ENCODE measurements at regions not wholly inside any gene's neighbourhood (a gene's known extent, or its start where the extent isn't known, plus 50 kb on each side); places are given as distances from the start of the nearest gene placed in this dataset.

DNA sequence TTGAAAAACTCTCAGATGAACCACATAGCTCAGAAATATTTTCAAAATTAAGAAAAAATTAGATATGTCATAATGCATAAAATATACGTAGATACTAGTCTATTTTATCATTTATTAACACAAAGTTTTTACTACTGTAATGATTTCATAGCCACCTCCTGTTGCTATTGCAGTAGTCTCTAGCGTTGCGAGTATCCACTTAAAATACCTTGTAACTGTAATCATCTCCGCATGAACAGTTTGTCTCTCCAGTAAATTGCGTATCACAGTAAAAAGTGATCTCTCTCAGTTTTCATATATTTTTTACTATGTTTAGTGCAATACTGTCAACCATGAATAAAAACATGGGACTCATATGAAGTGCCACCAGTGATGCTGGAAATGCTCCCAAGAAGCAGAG, 417.9 kb upstream of the ZNF462 start:
- TF ChIP-seq POLR2AphosphoS5 (IDR thresholded peaks at IDR 0.05) = no peak
- TF ChIP-seq EP300 (IDR thresholded peaks at IDR 0.05; ENCODE audit: low read depth) = no peak
- TF ChIP-seq POLR2A (IDR thresholded peaks at IDR 0.05) = no peak
- TF ChIP-seq, protein P1, sequence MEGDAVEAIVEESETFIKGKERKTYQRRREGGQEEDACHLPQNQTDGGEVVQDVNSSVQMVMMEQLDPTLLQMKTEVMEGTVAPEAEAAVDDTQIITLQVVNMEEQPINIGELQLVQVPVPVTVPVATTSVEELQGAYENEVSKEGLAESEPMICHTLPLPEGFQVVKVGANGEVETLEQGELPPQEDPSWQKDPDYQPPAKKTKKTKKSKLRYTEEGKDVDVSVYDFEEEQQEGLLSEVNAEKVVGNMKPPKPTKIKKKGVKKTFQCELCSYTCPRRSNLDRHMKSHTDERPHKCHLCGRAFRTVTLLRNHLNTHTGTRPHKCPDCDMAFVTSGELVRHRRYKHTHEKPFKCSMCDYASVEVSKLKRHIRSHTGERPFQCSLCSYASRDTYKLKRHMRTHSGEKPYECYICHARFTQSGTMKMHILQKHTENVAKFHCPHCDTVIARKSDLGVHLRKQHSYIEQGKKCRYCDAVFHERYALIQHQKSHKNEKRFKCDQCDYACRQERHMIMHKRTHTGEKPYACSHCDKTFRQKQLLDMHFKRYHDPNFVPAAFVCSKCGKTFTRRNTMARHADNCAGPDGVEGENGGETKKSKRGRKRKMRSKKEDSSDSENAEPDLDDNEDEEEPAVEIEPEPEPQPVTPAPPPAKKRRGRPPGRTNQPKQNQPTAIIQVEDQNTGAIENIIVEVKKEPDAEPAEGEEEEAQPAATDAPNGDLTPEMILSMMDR (IDR thresholded peaks at IDR 0.05) = no peak
- intact Hi-C loops (cut with DNase I; ENCODE audit: low total_unique reads) = no loop called here
- 78 to 82% methylated on average over 5 of the region's 5 CpGs for WGBS, 2 donors (ENCODE audit: low coverage in 1 of 2)
- H3K9me3 ChIP-seq = no peaks in the 10 kb centered on the region
- H3K36me3 ChIP-seq = no peaks in the 10 kb centered on the region
- in situ Hi-C loops (cut with MboI; ENCODE audit: low pct_ligation_motif_present in 1 of 4, low pct_unique_long_range_greater_than_20kb in 1 of 4, low sequenced_read_pairs in 3 of 4) = no loop called here
- peaks cover 0 to 8% (median 3%) of the 10 kb centered on the region in 4 donors for H3K4me1 ChIP-seq
- H3K4me3 ChIP-seq = no peak overlapping the region
- no peaks in the 10 kb centered on the region for H3K27me3 ChIP-seq
- DNase-seq = no peak
- no peak overlapping the region for H3K27ac ChIP-seq

DNA sequence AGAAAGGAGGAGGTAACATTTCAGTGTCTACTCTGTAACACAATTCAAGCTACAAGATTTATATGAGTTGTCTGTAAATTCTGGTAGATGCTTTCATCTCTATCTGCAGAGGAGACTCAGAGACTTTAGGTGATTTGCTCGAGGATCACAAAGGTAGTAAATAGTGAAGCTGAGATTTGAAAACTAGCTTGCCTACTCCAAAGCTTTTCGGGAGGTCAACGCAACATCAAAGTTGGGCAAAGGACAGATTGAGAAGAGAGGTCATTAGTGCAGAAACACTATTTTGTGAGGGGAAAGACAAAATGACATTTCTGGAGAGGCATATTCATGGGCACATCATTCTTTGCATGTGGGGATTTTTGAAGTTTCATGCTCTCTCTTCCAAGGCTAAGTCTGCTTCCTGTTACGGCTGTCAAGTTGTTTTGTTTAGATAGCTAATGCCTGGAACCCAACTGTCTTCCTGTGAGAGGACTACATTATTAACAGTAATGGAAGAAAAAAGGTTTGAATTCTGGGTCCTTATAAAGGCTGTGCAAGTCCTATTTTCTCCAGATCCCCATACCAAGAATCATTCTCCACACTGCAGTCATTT, 413.5 kb upstream of the ZNF462 start:
- DNase-seq = no peak
- WGBS, 2 donors (ENCODE audit: low coverage in 1 of 2) = 66 to 70% methylated on average over 3 to 4 of the region's 4 CpGs
- H3K27me3 ChIP-seq = no peaks in the 10 kb centered on the region
- TF ChIP-seq POLR2A (IDR thresholded peaks at IDR 0.05) (no peak), POLR2AphosphoS5 (IDR thresholded peaks at IDR 0.05) (no peak), EP300 (IDR thresholded peaks at IDR 0.05; ENCODE audit: low read depth) (no peak)
- TF ChIP-seq, protein P1 (IDR thresholded peaks at IDR 0.05) = no peak
- in situ Hi-C loops (cut with MboI; ENCODE audit: low pct_ligation_motif_present in 1 of 4, low pct_unique_long_range_greater_than_20kb in 1 of 4, low sequenced_read_pairs in 3 of 4) = no loop called here
- no peak overlapping the region for H3K27ac ChIP-seq
- no peaks in the 10 kb centered on the region for H3K9me3 ChIP-seq
- intact Hi-C loops (cut with DNase I; ENCODE audit: low total_unique reads) = no loop called here
- no peak overlapping the region for H3K4me3 ChIP-seq
- no peaks in the 10 kb centered on the region for H3K36me3 ChIP-seq
- H3K4me1 ChIP-seq = peaks cover 0 to 8% (median 3%) of the 10 kb centered on the region in 4 donors

DNA sequence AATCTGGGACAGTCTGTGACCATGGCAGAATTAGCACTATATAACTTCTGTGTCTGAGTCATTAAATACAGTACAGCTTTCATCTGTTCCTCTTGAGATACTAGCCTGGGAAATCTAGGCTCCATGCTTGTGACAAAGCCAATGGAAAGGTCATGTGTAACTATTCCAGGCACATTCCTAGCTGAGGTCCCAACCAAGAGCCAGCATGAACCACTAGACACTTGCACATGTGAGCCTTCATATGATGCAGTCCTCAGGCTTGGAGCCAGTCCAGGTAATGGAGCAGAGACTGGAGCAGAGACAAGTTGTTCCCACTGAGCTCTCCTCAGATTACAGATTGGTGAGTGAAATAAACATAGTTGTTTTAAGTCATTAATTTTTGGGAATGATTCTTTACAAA, 412.4 kb upstream of the ZNF462 start:
- in situ Hi-C loops (cut with MboI; ENCODE audit: low pct_ligation_motif_present in 1 of 4, low pct_unique_long_range_greater_than_20kb in 1 of 4, low sequenced_read_pairs in 3 of 4) = no loop called here
- no peak overlapping the region for H3K4me3 ChIP-seq
- peaks cover 0 to 8% (median 3%) of the 10 kb centered on the region in 4 donors for H3K4me1 ChIP-seq
- no peaks in the 10 kb centered on the region for H3K36me3 ChIP-seq
- TF ChIP-seq, protein P1 (IDR thresholded peaks at IDR 0.05) = no peak
- TF ChIP-seq EP300 (IDR thresholded peaks at IDR 0.05; ENCODE audit: low read depth) (no peak), POLR2A (IDR thresholded peaks at IDR 0.05) (no peak), POLR2AphosphoS5 (IDR thresholded peaks at IDR 0.05) (no peak)
- no peak overlapping the region for H3K27ac ChIP-seq
- no peak for DNase-seq
- intact Hi-C loops (cut with DNase I; ENCODE audit: low total_unique reads) = no loop called here
- no peaks in the 10 kb centered on the region for H3K9me3 ChIP-seq
- H3K27me3 ChIP-seq = no peaks in the 10 kb centered on the region

DNA sequence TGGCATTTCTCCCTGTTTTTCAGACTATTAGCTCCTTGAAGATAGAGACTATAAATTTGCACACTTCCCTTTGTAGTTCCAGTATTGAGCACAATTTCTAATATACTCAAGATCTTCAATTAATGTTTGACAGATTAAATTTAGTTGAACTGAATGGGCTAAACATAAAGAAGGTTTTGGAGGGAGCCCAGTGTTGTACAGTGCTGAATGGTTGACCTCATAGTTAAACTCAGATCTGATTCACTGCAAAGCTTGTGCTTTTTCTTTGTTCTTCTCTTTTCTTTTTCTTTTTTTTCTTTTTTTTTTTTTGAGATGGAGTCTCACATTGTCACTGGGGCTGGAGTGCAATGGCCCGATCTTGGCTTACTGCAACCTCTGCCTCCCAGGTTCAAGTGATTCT, 411.7 kb upstream of the ZNF462 start:
- DNase-seq = no peak
- Histone ChIP-seq H3K4me1 (peaks cover 0 to 8% (median 3%) of the 10 kb centered on the region in 4 donors), H3K27me3 (no peaks in the 10 kb centered on the region), H3K9me3 (no peaks in the 10 kb centered on the region), H3K36me3 (no peaks in the 10 kb centered on the region), H3K4me3 (no peak overlapping the region), H3K27ac (no peak overlapping the region)
- WGBS, 2 donors (ENCODE audit: low coverage in 1 of 2) = 80 to 82% methylated on average over 1 of the region's 1 CpG
- TF ChIP-seq POLR2AphosphoS5 (IDR thresholded peaks at IDR 0.05) = no peak
- TF ChIP-seq, protein P1 (IDR thresholded peaks at IDR 0.05) = no peak
- no peak for TF ChIP-seq EP300 (IDR thresholded peaks at IDR 0.05; ENCODE audit: low read depth)
- TF ChIP-seq POLR2A (IDR thresholded peaks at IDR 0.05) = no peak
- in situ Hi-C loops (cut with MboI; ENCODE audit: low pct_ligation_motif_present in 1 of 4, low pct_unique_long_range_greater_than_20kb in 1 of 4, low sequenced_read_pairs in 3 of 4) = no loop called here
- intact Hi-C loops (cut with DNase I; ENCODE audit: low total_unique reads) = no loop called here
